ENCODE measurements at regions not wholly inside any gene's neighbourhood (a gene's known extent, or its start where the extent isn't known, plus 50 kb on each side); places are given as distances from the start of the nearest gene placed in this dataset.

- no peak for DNase-seq
These were observed 565.7 kb downstream of the EFNB2 start for GRCh38 chr13:105969761-105970160.

- DNase-seq, result no peak
These were observed 569.6 kb downstream of the EFNB2 start for GRCh38 chr13:105965910-105966309.

- DNase-seq, result no peak
These were observed 573.4 kb downstream of the EFNB2 start for GRCh38 chr13:105962080-105962479.

GRCh38 chr13:105961438-105961837, 574.0 kb downstream of the EFNB2 start:
- DNase-seq, result no peak

- no peak for DNase-seq
These were observed 575.1 kb downstream of the EFNB2 start for GRCh38 chr13:105960326-105960725.

GRCh38 chr13:105959876-105960275, 575.6 kb downstream of the EFNB2 start:
- no peak for DNase-seq

GRCh38 chr13:105957769-105958438, 577.6 kb downstream of the EFNB2 start:
- DNase-seq, result no peak

- DNase-seq, result no peak
These were observed 578.5 kb downstream of the EFNB2 start for GRCh38 chr13:105956921-105957320.

- DNase-seq, result no peak
These were observed 582.5 kb downstream of the EFNB2 start for GRCh38 chr13:105952973-105953290.

GRCh38 chr13:105952233-105952972, 583.1 kb downstream of the EFNB2 start:
- DNase-seq, result no peak

GRCh38 chr13:105948143-105948542, 587.3 kb downstream of the EFNB2 start:
- DNase-seq, result no peak

- no peak for DNase-seq
These were observed 594.6 kb downstream of the EFNB2 start for GRCh38 chr13:105940882-105941281.

GRCh38 chr13:105937451-105937850, 598.0 kb downstream of the EFNB2 start:
- DNase-seq, result no peak

- no peak for DNase-seq
These were observed 598.6 kb downstream of the EFNB2 start for GRCh38 chr13:105936816-105937215.

- no peak for DNase-seq
These were observed 606.0 kb downstream of the EFNB2 start for GRCh38 chr13:105929505-105929904.

- no peak for DNase-seq
These were observed 606.6 kb downstream of the EFNB2 start for GRCh38 chr13:105928901-105929300.

GRCh38 chr13:105928048-105928447, 607.4 kb downstream of the EFNB2 start:
- no peak for DNase-seq

- no peak for DNase-seq
These were observed 610.0 kb downstream of the EFNB2 start for GRCh38 chr13:105925496-105925895.

- DNase-seq, result no peak
These were observed 613.8 kb downstream of the EFNB2 start for GRCh38 chr13:105921711-105922110.

GRCh38 chr13:105920370-105920769, 615.1 kb downstream of the EFNB2 start:
- DNase-seq, result no peak

- DNase-seq, result no peak
These were observed 616.4 kb downstream of the EFNB2 start for GRCh38 chr13:105918842-105919741.

- DNase-seq, result no peak
These were observed 620.2 kb downstream of the EFNB2 start for GRCh38 chr13:105915146-105915850.

All from stimulated activated naive CD4-positive, alpha-beta T cell (primary cell).